ENCODE measurements at regions not wholly inside any gene's neighbourhood (a gene's known extent, or its start where the extent isn't known, plus 50 kb on each side); places are given as distances from the start of the nearest gene placed in this dataset.

DNA sequence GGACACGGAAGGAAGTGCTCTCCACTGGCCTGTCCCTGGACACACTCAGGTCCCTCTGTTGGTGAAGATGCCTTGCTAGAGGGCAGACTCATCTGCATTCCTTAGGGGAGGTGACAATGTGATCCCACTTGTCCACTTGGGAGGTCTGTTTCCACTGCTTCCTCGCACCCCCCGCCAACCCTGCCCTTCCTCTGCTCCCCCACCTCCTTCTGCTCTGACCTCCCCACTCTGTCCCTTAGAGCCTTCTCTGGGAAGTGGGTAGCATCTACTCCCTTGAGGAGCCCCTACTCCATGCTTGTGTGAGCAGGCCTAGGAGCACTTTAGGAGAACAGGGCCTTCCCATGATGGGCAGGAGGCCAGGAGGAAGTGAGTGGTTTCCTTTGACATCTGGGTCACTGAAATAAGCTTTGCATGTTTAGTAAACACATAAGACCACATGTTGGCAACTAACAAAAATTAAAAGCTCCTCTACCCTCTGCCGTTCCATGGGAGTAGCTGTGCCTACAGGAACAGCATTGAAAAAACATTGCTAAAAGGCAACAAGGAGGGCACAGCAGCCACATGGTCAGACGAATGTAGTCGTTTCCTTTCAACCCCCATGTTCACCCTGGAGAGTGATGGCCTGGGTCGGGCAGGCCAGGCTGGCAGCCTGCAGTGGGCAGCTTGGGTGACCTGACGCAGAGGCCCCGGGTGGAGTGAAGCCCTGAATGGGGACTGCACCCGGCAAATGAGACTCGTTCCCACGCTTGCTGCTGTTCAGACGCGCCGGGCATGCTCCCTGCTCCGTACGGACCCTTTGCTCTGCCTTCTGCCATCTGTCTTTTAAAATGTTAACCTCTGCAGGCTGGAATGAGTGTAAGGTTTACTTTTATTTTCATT, 634.0 kb downstream of the IRX1 start:
- Histone ChIP-seq H3K27me3 (ENCODE audit: control insufficient read depth in 3 of 3, insufficient read depth in 3 of 3, low read length in 3 of 3) (peaks cover 0 to 4% (median 0%) of the 10 kb centered on the region in 3 donors), H3K36me3 (ENCODE audit: control insufficient read depth in 3 of 3, insufficient read depth in 2 of 3, low read depth in 1 of 3, low read length in 3 of 3) (no peaks in the 10 kb centered on the region), H3K4me1 (ENCODE audit: control insufficient read depth in 3 of 3, insufficient read depth in 2 of 3, low read depth in 1 of 3, low read length in 2 of 3) (no peaks in the 10 kb centered on the region), H3K9me3 (ENCODE audit: control insufficient read depth in 2 of 2, insufficient read depth in 1 of 2, low read depth in 1 of 2, low read length in 1 of 2) (peaks cover 0 to 3% of the 10 kb centered on the region in 2 donors), H3K4me3 (ENCODE audit: low read depth in 1 of 3, low read length in 3 of 3) (no peak overlapping the region), H3K27ac (ENCODE audit: low read depth in 1 of 3, low read length in 2 of 3) (no peak overlapping the region)
- WGBS, 3 donors = 84 to 94% (median 88%) methylated on average over 17 of the region's 17 CpGs
- DNase-seq (no peak), FAIRE-seq (no peak)

DNA sequence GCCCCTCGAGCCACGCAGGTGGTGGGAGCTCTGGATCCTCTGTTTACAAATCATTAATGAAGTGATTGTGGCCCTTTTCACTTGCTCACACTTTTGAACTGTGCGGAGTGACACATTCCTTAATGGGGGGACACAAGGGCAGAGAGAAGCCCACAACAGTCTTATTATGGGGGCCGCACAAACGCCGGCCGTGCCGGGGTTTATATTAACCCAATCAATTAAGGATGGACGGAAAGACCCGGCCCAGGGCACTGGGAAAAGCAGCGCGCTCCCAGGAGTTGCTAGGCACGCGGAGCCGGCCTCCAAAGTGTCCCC, 634.8 kb downstream of the IRX1 start:
- Histone ChIP-seq H3K36me3 (ENCODE audit: control insufficient read depth in 3 of 3, insufficient read depth in 2 of 3, low read depth in 1 of 3, low read length in 3 of 3) (no peaks in the 10 kb centered on the region), H3K4me1 (ENCODE audit: control insufficient read depth in 3 of 3, insufficient read depth in 2 of 3, low read depth in 1 of 3, low read length in 2 of 3) (no peaks in the 10 kb centered on the region), H3K27ac (ENCODE audit: low read depth in 1 of 3, low read length in 2 of 3) (no peak overlapping the region), H3K9me3 (ENCODE audit: control insufficient read depth in 2 of 2, insufficient read depth in 1 of 2, low read depth in 1 of 2, low read length in 1 of 2) (peaks cover 0 to 4% of the 10 kb centered on the region in 2 donors), H3K4me3 (ENCODE audit: low read depth in 1 of 3, low read length in 3 of 3) (no peak overlapping the region), H3K27me3 (ENCODE audit: control insufficient read depth in 3 of 3, insufficient read depth in 3 of 3, low read length in 3 of 3) (peaks cover 0 to 4% (median 0%) of the 10 kb centered on the region in 3 donors)
- WGBS, 3 donors = 55 to 74% (median 67%) methylated on average over 15 of the region's 15 CpGs
- DNase-seq (no peak), FAIRE-seq (no peak)

DNA sequence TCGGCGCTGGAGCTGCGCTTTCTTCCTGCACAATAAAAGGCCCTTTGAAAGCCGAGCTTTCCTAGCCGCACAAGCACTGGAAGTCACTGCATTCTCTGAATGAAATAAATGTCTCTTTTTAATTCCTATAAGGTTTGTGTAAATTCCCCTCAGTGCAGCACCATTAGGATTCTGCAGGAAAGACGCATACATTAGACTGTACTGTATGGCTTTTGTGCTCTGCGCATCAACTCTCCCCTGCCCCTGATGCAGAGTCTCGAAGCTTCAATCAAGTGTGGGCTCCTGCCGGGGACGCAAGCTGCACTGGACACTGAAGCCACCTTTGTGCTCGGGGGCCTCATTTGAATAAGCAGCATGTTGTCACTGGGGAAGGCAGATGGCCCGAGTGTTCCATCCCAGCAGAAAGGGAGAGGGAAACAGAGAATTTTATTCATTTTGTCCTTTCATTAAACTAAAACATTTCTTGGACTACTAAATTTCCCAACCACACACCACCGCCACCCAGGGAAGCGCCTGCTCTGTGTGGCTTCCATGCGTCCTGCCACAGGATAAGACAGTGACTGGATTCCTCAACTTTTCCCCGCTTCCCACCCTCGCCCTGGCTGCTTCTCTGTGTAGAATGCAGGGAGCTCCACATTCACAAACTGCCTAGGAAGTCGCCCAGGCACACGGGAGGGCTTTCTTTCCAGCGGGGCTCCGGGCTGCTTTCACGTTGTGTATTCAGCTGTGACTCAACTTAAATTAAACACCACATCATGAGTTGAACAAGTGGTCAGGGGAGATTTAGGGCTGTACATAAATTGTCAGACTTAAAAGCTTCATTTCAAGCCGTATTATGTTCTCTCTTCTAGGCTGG, 635.4 kb downstream of the IRX1 start:
- Histone ChIP-seq H3K27ac (ENCODE audit: low read depth in 1 of 3, low read length in 2 of 3) (no peak overlapping the region), H3K36me3 (ENCODE audit: control insufficient read depth in 3 of 3, insufficient read depth in 2 of 3, low read depth in 1 of 3, low read length in 3 of 3) (no peaks in the 10 kb centered on the region), H3K9me3 (ENCODE audit: control insufficient read depth in 2 of 2, insufficient read depth in 1 of 2, low read depth in 1 of 2, low read length in 1 of 2) (peaks cover 0 to 4% of the 10 kb centered on the region in 2 donors), H3K4me1 (ENCODE audit: control insufficient read depth in 3 of 3, insufficient read depth in 2 of 3, low read depth in 1 of 3, low read length in 2 of 3) (no peaks in the 10 kb centered on the region), H3K4me3 (ENCODE audit: low read depth in 1 of 3, low read length in 3 of 3) (no peak overlapping the region), H3K27me3 (ENCODE audit: control insufficient read depth in 3 of 3, insufficient read depth in 3 of 3, low read length in 3 of 3) (peaks cover 0 to 4% (median 0%) of the 10 kb centered on the region in 3 donors)
- WGBS, 3 donors = 59 to 78% (median 77%) methylated on average over 23 of the region's 23 CpGs
- DNase-seq = no peak
- no peak for FAIRE-seq

DNA sequence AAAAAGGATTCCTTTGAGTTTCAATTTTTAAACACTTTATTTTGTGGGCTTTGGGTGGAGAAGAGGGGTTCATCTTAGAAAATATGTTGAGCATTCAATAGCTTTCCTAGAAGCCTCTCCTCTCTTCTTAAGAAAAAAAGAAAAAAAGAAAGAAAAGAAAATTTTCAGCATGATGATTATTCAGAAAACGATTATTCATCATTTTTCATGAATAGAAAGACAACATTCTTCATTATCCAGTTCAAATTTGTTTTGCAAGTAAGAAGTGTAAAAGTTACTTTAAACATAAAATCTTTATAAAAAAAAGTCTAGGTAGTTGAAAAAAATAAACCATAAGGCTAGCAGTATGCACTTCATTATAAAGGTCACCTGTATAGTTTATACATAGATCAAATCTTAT, 636.5 kb downstream of the IRX1 start:
- peaks cover 0 to 4% (median 0%) of the 10 kb centered on the region in 3 donors for H3K27me3 ChIP-seq (ENCODE audit: control insufficient read depth in 3 of 3, insufficient read depth in 3 of 3, low read length in 3 of 3)
- FAIRE-seq = no peak
- WGBS, 3 donors = 67 to 83% (median 69%) methylated on average over 1 of the region's 1 CpG
- H3K9me3 ChIP-seq (ENCODE audit: control insufficient read depth in 2 of 2, insufficient read depth in 1 of 2, low read depth in 1 of 2, low read length in 1 of 2) = peaks cover 0 to 4% of the 10 kb centered on the region in 2 donors
- no peak overlapping the region for H3K27ac ChIP-seq (ENCODE audit: low read depth in 1 of 3, low read length in 2 of 3)
- H3K36me3 ChIP-seq (ENCODE audit: control insufficient read depth in 3 of 3, insufficient read depth in 2 of 3, low read depth in 1 of 3, low read length in 3 of 3) = no peaks in the 10 kb centered on the region
- H3K4me3 ChIP-seq (ENCODE audit: low read depth in 1 of 3, low read length in 3 of 3) = no peak overlapping the region
- H3K4me1 ChIP-seq (ENCODE audit: control insufficient read depth in 3 of 3, insufficient read depth in 2 of 3, low read depth in 1 of 3, low read length in 2 of 3) = no peaks in the 10 kb centered on the region
- DNase-seq = no peak

DNA sequence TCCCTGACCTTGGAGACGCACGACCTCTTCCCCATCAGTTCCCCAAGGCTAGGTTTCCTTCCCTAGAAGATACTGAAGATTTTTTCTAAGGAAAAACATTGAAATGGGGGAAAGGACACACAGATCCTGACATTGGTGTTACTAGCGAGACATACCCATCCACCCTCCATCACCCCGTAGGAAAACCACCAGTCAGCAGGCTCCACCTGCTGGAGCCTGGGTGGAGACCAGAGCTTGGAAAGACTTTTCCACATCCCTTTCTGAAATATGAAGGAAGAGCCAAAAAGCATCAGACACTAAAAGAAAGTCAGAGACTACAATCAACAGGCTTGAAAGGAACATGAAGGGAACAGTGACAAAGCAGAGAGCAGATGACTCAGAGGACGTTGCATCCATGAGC, 638.0 kb downstream of the IRX1 start:
- H3K4me3 ChIP-seq (ENCODE audit: low read depth in 1 of 3, low read length in 3 of 3) = no peak overlapping the region
- H3K36me3 ChIP-seq (ENCODE audit: control insufficient read depth in 3 of 3, insufficient read depth in 2 of 3, low read depth in 1 of 3, low read length in 3 of 3) = no peaks in the 10 kb centered on the region
- H3K4me1 ChIP-seq (ENCODE audit: control insufficient read depth in 3 of 3, insufficient read depth in 2 of 3, low read depth in 1 of 3, low read length in 2 of 3) = no peaks in the 10 kb centered on the region
- WGBS, 3 donors = 53 to 66% (median 59%) methylated on average over 5 of the region's 5 CpGs
- H3K27ac ChIP-seq (ENCODE audit: low read depth in 1 of 3, low read length in 2 of 3) = no peak overlapping the region
- H3K9me3 ChIP-seq (ENCODE audit: control insufficient read depth in 2 of 2, insufficient read depth in 1 of 2, low read depth in 1 of 2, low read length in 1 of 2) = peaks cover 0 to 4% of the 10 kb centered on the region in 2 donors
- H3K27me3 ChIP-seq (ENCODE audit: control insufficient read depth in 3 of 3, insufficient read depth in 3 of 3, low read length in 3 of 3) = peaks cover 0 to 4% (median 0%) of the 10 kb centered on the region in 3 donors
- FAIRE-seq (no peak), DNase-seq (no peak)

DNA sequence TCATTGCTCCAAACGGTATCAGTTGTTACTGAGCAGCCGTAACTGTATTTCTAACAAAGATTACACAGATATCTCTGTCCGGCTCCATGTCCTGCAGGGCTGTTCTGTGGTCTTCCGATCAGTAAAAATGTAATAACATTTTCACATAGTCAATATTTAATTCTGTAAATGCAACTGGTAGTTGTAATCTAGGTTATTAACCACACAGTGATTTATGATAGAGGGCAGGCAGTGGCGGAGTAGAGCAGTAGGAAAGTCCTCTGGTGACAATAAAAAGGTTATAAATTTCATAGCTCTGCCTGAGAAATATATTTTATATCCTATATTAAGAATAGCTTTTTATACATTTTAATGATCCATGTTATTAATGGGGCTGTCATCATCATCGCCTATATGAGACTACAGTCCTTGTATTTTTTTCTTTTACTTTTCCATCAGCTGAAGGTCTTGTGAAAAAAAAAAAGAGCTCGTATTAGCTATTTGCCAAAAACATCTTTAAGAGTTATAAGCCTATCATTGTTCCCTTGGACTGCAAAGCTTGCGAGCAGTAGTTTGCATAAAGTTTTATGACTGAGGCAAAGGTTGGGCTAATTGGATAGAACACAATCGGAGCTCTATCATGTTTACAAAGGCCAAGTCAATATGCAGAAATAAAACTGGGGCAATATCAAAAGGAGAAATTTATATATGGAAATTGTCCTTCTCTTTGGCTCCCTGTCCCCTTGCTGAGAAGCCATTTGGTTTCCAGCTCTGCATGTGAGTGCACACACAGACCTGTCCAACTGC, 648.0 kb downstream of the IRX1 start:
- H3K27ac ChIP-seq (ENCODE audit: low read depth in 1 of 3, low read length in 2 of 3) = peak overlapping the region in 1 of 3 donors; percentile 2
- no peaks in the 10 kb centered on the region for H3K36me3 ChIP-seq (ENCODE audit: control insufficient read depth in 3 of 3, insufficient read depth in 2 of 3, low read depth in 1 of 3, low read length in 3 of 3)
- H3K9me3 ChIP-seq (ENCODE audit: control insufficient read depth in 2 of 2, insufficient read depth in 1 of 2, low read depth in 1 of 2, low read length in 1 of 2) = no peaks in the 10 kb centered on the region
- DNase-seq = peak in 1 of 2 donors; percentile 87
- peaks cover 0 to 2% (median 0%) of the 10 kb centered on the region in 3 donors for H3K27me3 ChIP-seq (ENCODE audit: control insufficient read depth in 3 of 3, insufficient read depth in 3 of 3, low read length in 3 of 3)
- FAIRE-seq = no peak
- peaks cover 0 to 5% (median 0%) of the 10 kb centered on the region in 3 donors for H3K4me1 ChIP-seq (ENCODE audit: control insufficient read depth in 3 of 3, insufficient read depth in 2 of 3, low read depth in 1 of 3, low read length in 2 of 3)
- 20 to 55% (median 29%) methylated on average over 9 of the region's 9 CpGs for WGBS, 3 donors
- H3K4me3 ChIP-seq (ENCODE audit: low read depth in 1 of 3, low read length in 3 of 3) = no peak overlapping the region

DNA sequence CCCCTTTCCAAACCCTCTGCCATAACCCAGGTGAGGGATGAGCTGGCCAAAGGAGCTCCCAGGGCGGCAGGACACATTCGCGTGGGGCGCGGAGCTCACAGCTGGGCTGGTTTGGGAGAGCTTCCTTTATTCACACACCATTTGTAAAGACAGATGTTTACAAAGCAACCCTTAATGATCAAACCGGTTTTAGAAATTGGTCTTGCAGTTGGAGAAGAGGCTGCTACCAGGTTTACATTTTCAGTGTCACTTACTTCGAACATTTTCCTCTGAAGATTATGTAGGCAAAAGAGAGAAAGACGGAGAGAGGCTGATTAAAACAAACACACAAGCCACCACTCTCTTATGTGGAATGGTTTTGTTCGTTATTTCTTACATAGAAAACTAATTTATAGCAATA, 648.7 kb downstream of the IRX1 start:
- H3K27me3 ChIP-seq (ENCODE audit: control insufficient read depth in 3 of 3, insufficient read depth in 3 of 3, low read length in 3 of 3) = peaks cover 0 to 2% (median 0%) of the 10 kb centered on the region in 3 donors
- H3K36me3 ChIP-seq (ENCODE audit: control insufficient read depth in 3 of 3, insufficient read depth in 2 of 3, low read depth in 1 of 3, low read length in 3 of 3) = no peaks in the 10 kb centered on the region
- WGBS, 3 donors = 22 to 54% (median 34%) methylated on average over 9 of the region's 9 CpGs
- peak overlapping the region in 1 of 3 donors; percentile 2 for H3K27ac ChIP-seq (ENCODE audit: low read depth in 1 of 3, low read length in 2 of 3)
- H3K4me3 ChIP-seq (ENCODE audit: low read depth in 1 of 3, low read length in 3 of 3) = no peak overlapping the region
- H3K9me3 ChIP-seq (ENCODE audit: control insufficient read depth in 2 of 2, insufficient read depth in 1 of 2, low read depth in 1 of 2, low read length in 1 of 2) = no peaks in the 10 kb centered on the region
- H3K4me1 ChIP-seq (ENCODE audit: control insufficient read depth in 3 of 3, insufficient read depth in 2 of 3, low read depth in 1 of 3, low read length in 2 of 3) = peaks cover 0 to 5% (median 0%) of the 10 kb centered on the region in 3 donors
- DNase-seq = no peak
- no peak for FAIRE-seq

DNA sequence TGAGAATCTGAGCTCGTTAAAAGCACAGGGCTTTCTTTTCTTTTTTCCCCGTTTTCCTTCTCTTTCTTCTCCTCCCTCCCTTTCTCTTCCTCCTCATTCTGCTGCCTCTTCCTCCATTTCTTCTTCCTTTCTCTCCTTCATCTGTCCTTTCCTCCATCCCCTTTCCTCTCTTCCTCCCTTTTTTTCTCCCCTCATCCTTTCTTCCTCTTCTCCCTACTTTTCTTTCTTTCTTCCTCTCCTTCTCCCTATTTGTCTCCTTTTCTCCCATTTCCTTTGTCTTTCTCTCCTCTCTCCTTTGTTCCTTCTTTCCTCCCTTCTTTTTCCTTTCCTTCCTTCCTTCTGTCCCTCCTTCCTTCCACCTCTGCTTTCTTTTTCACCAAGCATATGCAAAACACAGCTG, 649.4 kb downstream of the IRX1 start:
- Histone ChIP-seq H3K9me3 (ENCODE audit: control insufficient read depth in 2 of 2, insufficient read depth in 1 of 2, low read depth in 1 of 2, low read length in 1 of 2) (no peaks in the 10 kb centered on the region), H3K36me3 (ENCODE audit: control insufficient read depth in 3 of 3, insufficient read depth in 2 of 3, low read depth in 1 of 3, low read length in 3 of 3) (no peaks in the 10 kb centered on the region), H3K27ac (ENCODE audit: low read depth in 1 of 3, low read length in 2 of 3) (no peak overlapping the region), H3K4me3 (ENCODE audit: low read depth in 1 of 3, low read length in 3 of 3) (no peak overlapping the region), H3K4me1 (ENCODE audit: control insufficient read depth in 3 of 3, insufficient read depth in 2 of 3, low read depth in 1 of 3, low read length in 2 of 3) (peaks cover 0 to 5% (median 0%) of the 10 kb centered on the region in 3 donors), H3K27me3 (ENCODE audit: control insufficient read depth in 3 of 3, insufficient read depth in 3 of 3, low read length in 3 of 3) (peaks cover 0 to 2% (median 0%) of the 10 kb centered on the region in 3 donors)
- DNase-seq (no peak), FAIRE-seq (no peak)
- 65 to 85% (median 74%) methylated on average over 2 of the region's 2 CpGs for WGBS, 3 donors

Measured in small intestine (tissue), 7 donors.